ENCODE measurements at regions not wholly inside any gene's neighbourhood (a gene's known extent, or its start where the extent isn't known, plus 50 kb on each side); places are given as distances from the start of the nearest gene placed in this dataset.
"Not testable (repeated sequence)": the region's sequence is repeated elsewhere in the genome, so short reads cannot be mapped to it uniquely, and the experiment has no call there.

GRCh38 chr12:112686373-112686772, 105.2 kb upstream of the RPH3A start (continued):
- no peak for TF ChIP-seq AFF4 (CRISPR knock-in tag; IDR thresholded peaks at IDR 0.05; ENCODE audit: borderline replicate concordance)
- TF ChIP-seq STAT6 (CRISPR knock-in tag; conservative IDR thresholded peaks at IDR 0.05; ENCODE audit: low read depth), result no peak
- no peak for TF ChIP-seq GTF2I (CRISPR knock-in tag; conservative IDR thresholded peaks at IDR 0.05)
- TF ChIP-seq ZNF138 (CRISPR knock-in tag; conservative IDR thresholded peaks at IDR 0.05), result no peak
- no peak for TF ChIP-seq AR (CRISPR knock-in tag; IDR thresholded peaks at IDR 0.05)
- TF ChIP-seq SP1 (CRISPR knock-in tag; conservative IDR thresholded peaks at IDR 0.05), result no peak

- Mint-ChIP-seq H3K4me1 (peaks cover 7% of the 10 kb centered on the region), H3K4me3 (no peak overlapping the region), H3K27ac (no peak overlapping the region), H3K9me3 (peaks cover 11% of the 10 kb centered on the region), H3K36me3 (no peaks in the 10 kb centered on the region), H3K27me3 (ENCODE audit: low read depth) (peaks cover 9% of the 10 kb centered on the region)
- POLR2A ChIA-PET, result no interaction called here
- DNase-seq (ENCODE audit: low spot score) (no peak), ATAC-seq (no peak)
- no peak for TF ChIP-seq SOX15 (CRISPR knock-in tag; IDR thresholded peaks at IDR 0.05)
- TF ChIP-seq ATF2 (CRISPR knock-in tag; IDR thresholded peaks at IDR 0.05; ENCODE audit: borderline replicate concordance, low read depth), result no peak
- no peak for TF ChIP-seq AR (CRISPR knock-in tag; IDR thresholded peaks at IDR 0.05)
- no peak for TF ChIP-seq HMGA2 (CRISPR knock-in tag; IDR thresholded peaks at IDR 0.05)
- TF ChIP-seq FOXJ3 (CRISPR knock-in tag; IDR thresholded peaks at IDR 0.05; ENCODE audit: borderline replicate concordance), result no peak
- no peak for TF ChIP-seq CREM (CRISPR knock-in tag; IDR thresholded peaks at IDR 0.05)
- no peak for TF ChIP-seq MYBL2 (CRISPR knock-in tag; IDR thresholded peaks at IDR 0.05)
- TF ChIP-seq ZNF512 (CRISPR knock-in tag; IDR thresholded peaks at IDR 0.05; ENCODE audit: borderline replicate concordance), result no peak
- TF ChIP-seq ZMAT4 (CRISPR knock-in tag; IDR thresholded peaks at IDR 0.05), result no peak
- no peak for TF ChIP-seq USF1 (CRISPR knock-in tag; IDR thresholded peaks at IDR 0.05)
- CTCF ChIA-PET, result no interaction called here
These were observed 97.5 kb upstream of the RPH3A start for GRCh38 chr12:112694065-112694464.

GRCh38 chr12:112697441-112697840, 94.1 kb upstream of the RPH3A start:
- H3K9me3 Mint-ChIP-seq; POLR2A ChIA-PET; H3K4me1 Mint-ChIP-seq; ATAC-seq; H3K27ac Mint-ChIP-seq; H3K36me3 Mint-ChIP-seq; H3K4me3 Mint-ChIP-seq; DNase-seq (ENCODE audit: low spot score); CTCF ChIA-PET: not testable (repeated sequence)
- H3K27me3 Mint-ChIP-seq (ENCODE audit: low read depth), result peaks cover 13% of the 10 kb centered on the region
